Neural crest cell (in vitro differentiated cells): ENCODE measurements at regions not wholly inside any gene's neighbourhood (a gene's known extent, or its start where the extent isn't known, plus 50 kb on each side); places are given as distances from the start of the nearest gene placed in this dataset.

Experiments used
- DNase-seq: peaks from one replicate; pipeline ENCODE4 v3.0.0; 2021; ENCODE audit warnings: low read depth, mixed read lengths, low spot score
- H3K27ac Mint-ChIP-seq: one replicate; pipeline ENCODE4 v1.8.0; 2021; ENCODE audit warnings: mild to moderate bottlenecking, mixed read lengths; ENCODE audit not compliant: unreplicated experiment
- H3K27me3 Mint-ChIP-seq: 2 replicates; pipeline ENCODE4 v1.8.0; 2021; ENCODE audit warnings: low read depth, mild to moderate bottlenecking, mixed read lengths
- H3K36me3 Mint-ChIP-seq: 2 replicates; pipeline ENCODE4 v1.8.0; 2021; ENCODE audit warnings: low read depth, mild to moderate bottlenecking, mixed read lengths
- H3K4me1 Mint-ChIP-seq: 2 replicates; pipeline ENCODE4 v1.8.0; 2021; ENCODE audit warnings: mixed read lengths
- H3K4me3 Mint-ChIP-seq: one replicate; pipeline ENCODE4 v1.8.0; 2021; ENCODE audit warnings: mild to moderate bottlenecking, mixed read lengths
- H3K9me3 Mint-ChIP-seq: 2 replicates; pipeline ENCODE4 v1.8.0; 2021; ENCODE audit warnings: mixed read lengths
- TF ChIP-seq, protein P1 (sequence below): fragments of 200-600 bp; sonication (generic); conservative IDR thresholded peaks from 2 replicates; pipeline ENCODE4 v1.5.0; 2021; ENCODE audit warnings: antibody characterized with exemption, mild to moderate bottlenecking

DNA sequence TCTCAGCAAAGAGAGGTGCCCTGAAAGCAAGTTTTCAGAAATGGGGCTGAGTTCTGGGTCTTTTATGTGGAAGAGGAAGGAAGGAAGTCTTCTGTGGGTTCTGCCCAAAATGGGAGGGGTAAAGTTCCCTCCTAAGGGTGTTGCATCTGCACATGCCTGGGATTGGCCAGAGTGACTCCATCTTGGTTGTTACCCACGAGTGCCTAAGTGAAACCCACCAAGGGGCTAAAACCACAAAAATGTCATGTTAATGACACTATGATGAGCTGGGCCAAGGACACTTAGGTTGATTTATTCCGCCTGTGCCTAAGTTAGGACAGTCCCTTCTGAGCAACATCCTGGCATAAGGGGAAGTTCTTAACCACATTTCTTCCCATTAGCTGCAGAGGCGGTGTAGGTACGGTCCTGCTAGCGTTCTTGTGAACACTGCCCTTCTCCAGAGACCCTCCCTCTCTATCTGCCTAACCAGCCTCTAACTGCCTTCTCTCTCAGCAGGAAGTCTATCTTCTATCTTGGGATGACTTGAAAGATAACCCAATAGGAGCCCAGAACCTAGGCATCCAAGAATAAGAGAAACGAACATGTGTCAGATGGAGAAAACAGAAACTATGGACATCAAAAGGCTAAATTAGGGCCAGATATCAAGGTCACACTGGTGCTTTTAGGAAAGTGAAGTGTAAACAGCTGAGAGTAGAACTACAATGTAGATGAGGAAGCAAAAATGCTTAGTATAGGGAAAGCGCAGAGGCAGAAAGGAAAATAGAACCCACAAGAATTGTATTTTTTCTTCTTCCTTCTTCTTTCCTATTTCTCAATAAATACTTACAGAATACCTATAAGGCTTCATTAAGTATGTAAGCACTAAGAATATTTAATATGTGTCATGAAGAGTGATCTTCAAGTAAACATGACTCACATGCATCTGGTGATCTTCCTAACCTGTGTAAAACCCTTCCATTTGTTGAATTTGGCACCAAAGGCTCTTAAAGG lies 104.2 kb upstream of the AMN1 start:
- no peak overlapping the region for H3K4me3 Mint-ChIP-seq
- no peaks in the 10 kb centered on the region for H3K36me3 Mint-ChIP-seq
- TF ChIP-seq, protein P1, sequence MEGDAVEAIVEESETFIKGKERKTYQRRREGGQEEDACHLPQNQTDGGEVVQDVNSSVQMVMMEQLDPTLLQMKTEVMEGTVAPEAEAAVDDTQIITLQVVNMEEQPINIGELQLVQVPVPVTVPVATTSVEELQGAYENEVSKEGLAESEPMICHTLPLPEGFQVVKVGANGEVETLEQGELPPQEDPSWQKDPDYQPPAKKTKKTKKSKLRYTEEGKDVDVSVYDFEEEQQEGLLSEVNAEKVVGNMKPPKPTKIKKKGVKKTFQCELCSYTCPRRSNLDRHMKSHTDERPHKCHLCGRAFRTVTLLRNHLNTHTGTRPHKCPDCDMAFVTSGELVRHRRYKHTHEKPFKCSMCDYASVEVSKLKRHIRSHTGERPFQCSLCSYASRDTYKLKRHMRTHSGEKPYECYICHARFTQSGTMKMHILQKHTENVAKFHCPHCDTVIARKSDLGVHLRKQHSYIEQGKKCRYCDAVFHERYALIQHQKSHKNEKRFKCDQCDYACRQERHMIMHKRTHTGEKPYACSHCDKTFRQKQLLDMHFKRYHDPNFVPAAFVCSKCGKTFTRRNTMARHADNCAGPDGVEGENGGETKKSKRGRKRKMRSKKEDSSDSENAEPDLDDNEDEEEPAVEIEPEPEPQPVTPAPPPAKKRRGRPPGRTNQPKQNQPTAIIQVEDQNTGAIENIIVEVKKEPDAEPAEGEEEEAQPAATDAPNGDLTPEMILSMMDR: no peak
- H3K27ac Mint-ChIP-seq: no peak overlapping the region
- H3K9me3 Mint-ChIP-seq: peaks cover 20% of the 10 kb centered on the region
- no peaks in the 10 kb centered on the region for H3K27me3 Mint-ChIP-seq
- H3K4me1 Mint-ChIP-seq: no peaks in the 10 kb centered on the region
- DNase-seq: no peak

DNA sequence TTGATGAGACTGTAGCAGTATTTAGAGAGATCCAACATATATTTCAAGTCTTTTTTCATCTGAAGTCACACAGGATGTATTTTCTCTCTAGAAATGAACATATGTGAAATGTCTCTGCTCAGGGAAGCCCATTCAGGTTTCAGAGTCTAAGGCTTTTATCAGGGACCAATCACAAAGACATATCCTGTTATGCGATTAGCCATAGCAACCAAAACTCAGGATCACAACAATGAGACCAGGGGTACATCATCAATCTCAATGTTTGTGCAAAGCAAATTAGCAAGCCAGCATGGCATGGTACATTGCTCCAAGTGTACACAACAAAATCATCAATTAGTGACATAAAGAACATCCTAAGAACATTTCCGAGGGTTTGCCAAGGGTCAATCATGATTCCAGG lies 99.2 kb upstream of the AMN1 start:
- DNase-seq: no peak
- no peaks in the 10 kb centered on the region for H3K4me1 Mint-ChIP-seq
- H3K4me3 Mint-ChIP-seq: no peak overlapping the region
- TF ChIP-seq, protein P1: no peak
- peaks cover 5% of the 10 kb centered on the region for H3K36me3 Mint-ChIP-seq
- peaks cover 31% of the 10 kb centered on the region for H3K9me3 Mint-ChIP-seq
- H3K27me3 Mint-ChIP-seq: no peaks in the 10 kb centered on the region
- no peak overlapping the region for H3K27ac Mint-ChIP-seq

DNA sequence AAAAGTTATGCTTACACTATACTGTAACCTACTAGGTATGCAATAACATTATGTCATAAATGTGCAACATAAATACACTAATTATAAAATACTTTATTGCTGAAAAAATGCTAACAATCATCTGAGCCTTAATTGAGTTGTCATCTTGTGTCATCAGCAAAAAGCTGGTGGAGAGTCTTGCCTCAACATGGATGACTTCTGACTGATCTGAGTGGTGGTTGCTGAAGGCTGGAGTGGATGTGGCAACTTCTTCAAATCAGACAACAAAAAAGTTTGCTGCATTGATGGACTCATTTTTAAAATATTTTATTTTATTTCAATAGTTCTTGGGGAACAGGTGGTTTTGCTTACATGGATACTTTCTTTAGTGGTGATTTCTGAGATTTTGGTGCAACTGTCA lies 93.9 kb upstream of the AMN1 start:
- Mint-ChIP-seq H3K27ac (no peak overlapping the region), H3K36me3 (peaks cover 5% of the 10 kb centered on the region), H3K27me3 (no peaks in the 10 kb centered on the region), H3K4me3 (no peak overlapping the region), H3K9me3 (peaks cover 13% of the 10 kb centered on the region), H3K4me1 (no peaks in the 10 kb centered on the region)
- no peak for DNase-seq
- TF ChIP-seq, protein P1: no peak

DNA sequence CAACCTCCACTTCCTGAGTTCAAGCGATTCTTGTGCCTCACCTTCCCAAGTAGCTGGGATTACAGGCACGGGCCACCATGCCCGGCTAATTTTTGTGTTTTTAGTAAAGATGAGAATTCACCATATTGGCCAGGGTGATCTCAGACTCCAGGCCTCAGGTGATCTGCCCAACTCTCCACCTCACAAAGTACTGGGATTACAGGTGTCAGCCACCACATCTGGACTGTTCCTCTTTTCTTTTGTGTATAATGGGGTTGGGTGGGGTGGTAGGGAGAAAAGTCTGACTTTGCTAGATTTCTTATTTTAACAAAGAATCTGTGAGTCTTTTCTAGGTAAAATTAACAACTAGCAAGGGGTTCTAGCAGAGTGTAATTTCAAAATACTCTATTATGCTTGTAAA lies 92.7 kb upstream of the AMN1 start:
- Mint-ChIP-seq H3K27me3 (no peaks in the 10 kb centered on the region), H3K9me3 (peaks cover 13% of the 10 kb centered on the region), H3K4me1 (no peaks in the 10 kb centered on the region), H3K4me3 (no peak overlapping the region), H3K27ac (no peak overlapping the region), H3K36me3 (peaks cover 5% of the 10 kb centered on the region)
- no peak for DNase-seq
- TF ChIP-seq, protein P1: no peak

DNA sequence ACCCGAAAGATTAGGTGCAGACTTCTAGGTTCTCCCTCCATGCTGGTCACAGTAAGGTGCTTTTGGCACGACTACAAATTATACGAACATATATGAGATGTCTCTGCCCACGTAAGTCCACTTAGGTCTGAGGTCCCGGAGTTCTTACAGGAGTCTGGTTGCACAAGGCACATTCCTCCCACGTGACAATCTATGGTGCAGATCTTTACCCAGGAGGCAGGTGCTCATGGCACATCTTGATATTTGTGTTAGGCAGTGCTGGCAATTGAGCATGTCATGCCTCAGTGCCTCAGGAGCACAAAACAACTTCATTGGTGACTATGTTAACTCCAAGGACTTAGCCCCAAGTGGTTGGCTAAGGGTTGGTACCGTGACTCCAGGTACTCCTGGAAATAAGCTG lies 92.0 kb upstream of the AMN1 start:
- Mint-ChIP-seq H3K36me3 (peaks cover 3% of the 10 kb centered on the region), H3K27me3 (no peaks in the 10 kb centered on the region), H3K9me3 (peaks cover 11% of the 10 kb centered on the region), H3K27ac (no peak overlapping the region), H3K4me3 (no peak overlapping the region), H3K4me1 (no peaks in the 10 kb centered on the region)
- TF ChIP-seq, protein P1: no peak
- no peak for DNase-seq
